ENCODE measurements at regions not wholly inside any gene's neighbourhood (a gene's known extent, or its start where the extent isn't known, plus 50 kb on each side); places are given as distances from the start of the nearest gene placed in this dataset.
"Not testable (repeated sequence)": the region's sequence is repeated elsewhere in the genome, so short reads cannot be mapped to it uniquely, and the experiment has no call there.

GRCh38 chr7:127317447-127317961 is 64.8 kb upstream of the GRM8 start:
- ATAC-seq (peak in 1 of 2 donors; percentile 59), DNase-seq (ENCODE audit: low spot score in 2 of 2) (no peak)
- Mint-ChIP-seq H3K36me3 (peaks cover 2 to 4% of the 10 kb centered on the region in 2 donors), H3K9me3 (peaks cover 8 to 9% of the 10 kb centered on the region in 2 donors), H3K27ac (no peak overlapping the region)

DNA sequence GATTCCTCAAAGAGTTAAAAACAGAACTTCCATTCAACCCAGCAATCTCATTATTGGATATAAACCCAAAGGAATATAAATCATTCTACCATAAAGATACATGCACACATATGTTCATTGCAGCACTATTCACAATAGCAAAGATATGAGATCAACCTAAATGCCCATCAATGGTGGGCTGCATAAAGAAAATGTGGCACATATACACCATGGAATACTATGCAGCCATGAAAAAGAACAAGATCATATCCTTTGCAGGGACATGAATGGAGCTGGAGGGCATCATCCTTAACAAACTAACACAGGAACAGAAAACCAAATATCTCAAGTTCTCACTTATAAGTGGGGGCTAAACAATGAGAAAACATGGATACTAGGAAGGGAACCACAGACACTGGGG is 64.1 kb upstream of the GRM8 start:
- ATAC-seq; H3K27ac Mint-ChIP-seq; DNase-seq (ENCODE audit: low spot score in 2 of 2): not testable (repeated sequence)
- H3K9me3 Mint-ChIP-seq: peaks cover 13% of the 10 kb centered on the region in 2 donors
- H3K36me3 Mint-ChIP-seq: peaks cover 7 to 10% of the 10 kb centered on the region in 2 donors

DNA sequence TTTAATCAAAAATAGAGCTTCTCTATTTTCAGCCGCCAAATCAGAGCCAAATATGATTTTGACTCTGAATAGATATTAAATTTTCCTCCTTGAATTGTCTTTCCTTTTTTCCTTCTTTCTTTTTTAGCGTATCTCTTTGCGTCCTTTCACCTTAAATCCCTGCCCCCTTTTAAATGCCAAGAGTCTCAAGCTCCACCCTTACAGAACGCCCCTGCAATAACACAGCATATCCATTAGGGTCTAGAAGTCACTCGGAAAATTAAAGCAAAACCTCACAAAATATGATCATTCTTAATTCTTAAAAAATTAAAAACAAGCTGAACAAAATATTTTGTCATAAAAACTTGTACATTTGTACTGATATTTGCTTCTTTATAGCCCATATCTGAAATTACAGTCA is 51.3 kb upstream of the GRM8 start:
- no peaks in the 10 kb centered on the region for H3K36me3 Mint-ChIP-seq
- no peak for ATAC-seq
- H3K27ac Mint-ChIP-seq: no peak overlapping the region
- DNase-seq (ENCODE audit: low spot score in 2 of 2): no peak
- H3K9me3 Mint-ChIP-seq: peaks cover 0 to 7% of the 10 kb centered on the region in 2 donors

GRCh38 chr7:127303102-127303501 is 50.4 kb upstream of the GRM8 start:
- Mint-ChIP-seq H3K9me3 (peaks cover 0 to 7% of the 10 kb centered on the region in 2 donors), H3K36me3 (peaks cover 0 to 7% of the 10 kb centered on the region in 2 donors), H3K27ac (no peak overlapping the region)
- DNase-seq (ENCODE audit: low spot score in 2 of 2): no peak
- ATAC-seq: no peak

Data from activated naive CD4-positive, alpha-beta T cell treated with anti-CD3 and anti-CD28 coated beads, Interleukin-2, amount 50 U/mL, for 72 hours (primary cell).